DND-41 (cell line): ENCODE measurements at regions not wholly inside any gene's neighbourhood (a gene's known extent, or its start where the extent isn't known, plus 50 kb on each side); places are given as distances from the start of the nearest gene placed in this dataset.

Source experiments
- CTCF ChIP-seq: IDR thresholded peaks from 2 replicates; pipeline ENCODE4 v1.5.1; 2012; ENCODE audit warnings: borderline replicate concordance, low read length, moderate library complexity, mild to moderate bottlenecking; ENCODE audit not compliant: poor library complexity, severe bottlenecking; ENCODE audit errors: extremely low read depth
- EZH2 ChIP-seq: IDR thresholded peaks from 3 replicates; pipeline ENCODE4 v1.6.1; 2012; ENCODE audit warnings: borderline replicate concordance, low read depth, mild to moderate bottlenecking, moderate library complexity, low read length, inconsistent platforms; ENCODE audit not compliant: severe bottlenecking

GRCh38 chr2:147468963-147469362 lies 375.9 kb upstream of the ACVR2A start:
- no peak for TF ChIP-seq CTCF
- no peak for TF ChIP-seq EZH2
